ENCODE measurements at regions not wholly inside any gene's neighbourhood (a gene's known extent, or its start where the extent isn't known, plus 50 kb on each side); places are given as distances from the start of the nearest gene placed in this dataset.

- Histone ChIP-seq H3K4me3 (ENCODE audit: control extremely low read depth in 1 of 5, extremely low read depth in 1 of 5, insufficient read depth in 1 of 5, low read depth in 2 of 5, low read length in 4 of 5) (no peak overlapping the region), H2AFZ (ENCODE audit: insufficient read depth, low read depth, low read length, poor library complexity, severe bottlenecking) (no peak overlapping the region), H3K4me2 (replicated peaks; ENCODE audit: low read depth, low read length, poor library complexity, severe bottlenecking) (no peak overlapping the region), H3K27me3 (replicated peaks in 1 of 4; ENCODE audit: control extremely low read depth in 1 of 4, control insufficient read depth in 3 of 4, insufficient read depth in 4 of 4, low read length in 3 of 4) (no peaks in the 10 kb centered on the region), H3K9me3 (ENCODE audit: control extremely low read depth in 1 of 3, control insufficient read depth in 2 of 3, insufficient read depth in 1 of 3, low read length in 2 of 3) (no peaks in the 10 kb centered on the region), H4K20me1 (ENCODE audit: control insufficient read depth, insufficient read depth, low read length, poor library complexity, severe bottlenecking) (no peaks in the 10 kb centered on the region), H3K36me3 (replicated peaks in 1 of 2; ENCODE audit: control extremely low read depth in 1 of 2, control insufficient read depth in 1 of 2, extremely low read depth in 1 of 2, insufficient read depth in 2 of 2, low read length in 1 of 2) (no peaks in the 10 kb centered on the region), H3K27ac (ENCODE audit: low read length in 2 of 2) (no peak overlapping the region), H3K9ac (ENCODE audit: low read length) (no peak overlapping the region), H3K79me2 (ENCODE audit: control insufficient read depth, insufficient read depth, low read length) (no peaks in the 10 kb centered on the region), H3K4me1 (ENCODE audit: control insufficient read depth in 2 of 2, insufficient read depth in 2 of 2, low read length in 2 of 2) (no peaks in the 10 kb centered on the region)
- Mint-ChIP-seq H3K4me3 (no peak overlapping the region), H3K9me3 (ENCODE audit: insufficient read depth) (no peaks in the 10 kb centered on the region), H3K27ac (no peak overlapping the region), H3K27me3 (peaks cover 3% of the 10 kb centered on the region), H3K4me1 (no peaks in the 10 kb centered on the region)
- ATAC-seq (ENCODE audit: low read depth) (no peak), DNase-seq (no peak)
- intact Hi-C loops (cut with micrococcal nuclease): no loop called here
- POLR2A ChIA-PET: no interaction called here
- no peak for TF ChIP-seq EZH2 (IDR thresholded peaks at IDR 0.05; ENCODE audit: borderline replicate concordance, insufficient read depth, low read depth, low read length, poor library complexity, severe bottlenecking)
- TF ChIP-seq CTCF (IDR thresholded peaks at IDR 0.05): no peak
- no CpG with 5 or more reads among the region's 1 CpG for WGBS (ENCODE audit: insufficient coverage)
- CTCF ChIA-PET: no interaction called here
Observed at GRCh38 chr6:100304575-100304974, 160.1 kb downstream of the SIM1 start.

GRCh38 chr6:100301731-100302130, 163.0 kb downstream of the SIM1 start:
- H3K9ac ChIP-seq (ENCODE audit: low read length): no peak overlapping the region
- H3K4me3 ChIP-seq (ENCODE audit: control extremely low read depth in 1 of 5, extremely low read depth in 1 of 5, insufficient read depth in 1 of 5, low read depth in 2 of 5, low read length in 4 of 5): no peak overlapping the region
- no peak overlapping the region for H3K4me2 ChIP-seq (replicated peaks; ENCODE audit: low read depth, low read length, poor library complexity, severe bottlenecking)
- H3K27ac ChIP-seq (ENCODE audit: low read length in 2 of 2): no peak overlapping the region
- H3K4me1 ChIP-seq (ENCODE audit: control insufficient read depth in 2 of 2, insufficient read depth in 2 of 2, low read length in 2 of 2): no peaks in the 10 kb centered on the region
- Mint-ChIP-seq H3K9me3 (ENCODE audit: insufficient read depth) (no peaks in the 10 kb centered on the region), H3K4me1 (no peaks in the 10 kb centered on the region), H3K27ac (no peak overlapping the region), H3K27me3 (peaks cover 3% of the 10 kb centered on the region), H3K4me3 (no peak overlapping the region)
- ChIA-PET POLR2A (no interaction called here), CTCF (no interaction called here)
- no peaks in the 10 kb centered on the region for H3K36me3 ChIP-seq (replicated peaks in 1 of 2; ENCODE audit: control extremely low read depth in 1 of 2, control insufficient read depth in 1 of 2, extremely low read depth in 1 of 2, insufficient read depth in 2 of 2, low read length in 1 of 2)
- no peak overlapping the region for H2AFZ ChIP-seq (ENCODE audit: insufficient read depth, low read depth, low read length, poor library complexity, severe bottlenecking)
- WGBS (ENCODE audit: insufficient coverage): no CpG with 5 or more reads among the region's 2 CpGs
- no peaks in the 10 kb centered on the region for H4K20me1 ChIP-seq (ENCODE audit: control insufficient read depth, insufficient read depth, low read length, poor library complexity, severe bottlenecking)
- TF ChIP-seq EZH2 (IDR thresholded peaks at IDR 0.05; ENCODE audit: borderline replicate concordance, insufficient read depth, low read depth, low read length, poor library complexity, severe bottlenecking): no peak
- TF ChIP-seq CTCF (IDR thresholded peaks at IDR 0.05): no peak
- no peaks in the 10 kb centered on the region for H3K79me2 ChIP-seq (ENCODE audit: control insufficient read depth, insufficient read depth, low read length)
- ATAC-seq (ENCODE audit: low read depth) (no peak), DNase-seq (no peak)
- intact Hi-C loops (cut with micrococcal nuclease): no loop called here
- H3K27me3 ChIP-seq (replicated peaks in 1 of 4; ENCODE audit: control extremely low read depth in 1 of 4, control insufficient read depth in 3 of 4, insufficient read depth in 4 of 4, low read length in 3 of 4): no peaks in the 10 kb centered on the region
- no peaks in the 10 kb centered on the region for H3K9me3 ChIP-seq (ENCODE audit: control extremely low read depth in 1 of 3, control insufficient read depth in 2 of 3, insufficient read depth in 1 of 3, low read length in 2 of 3)
